ENCODE measurements at regions not wholly inside any gene's neighbourhood (a gene's known extent, or its start where the extent isn't known, plus 50 kb on each side); places are given as distances from the start of the nearest gene placed in this dataset.

DNA sequence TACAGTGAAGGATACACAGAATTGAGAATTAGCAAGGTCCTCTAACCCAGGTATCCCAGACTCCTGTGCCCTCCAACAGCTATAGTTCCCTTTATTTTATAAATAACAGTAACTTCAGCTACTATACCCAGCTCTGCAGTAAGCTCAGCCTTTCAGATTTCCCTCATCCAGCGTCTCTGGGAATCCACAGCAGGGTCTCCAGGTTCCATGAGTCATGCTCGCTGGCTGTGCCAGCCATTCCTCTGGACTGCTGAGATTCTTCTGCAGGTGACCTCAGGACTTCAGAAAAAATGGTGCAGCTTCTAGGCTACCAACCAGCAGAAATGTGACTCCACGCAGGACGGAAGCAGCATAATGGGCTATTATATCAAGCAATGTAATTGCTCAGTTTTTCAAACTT lies 419.3 kb downstream of the ZNF516 start:
- TF ChIP-seq, protein P1, sequence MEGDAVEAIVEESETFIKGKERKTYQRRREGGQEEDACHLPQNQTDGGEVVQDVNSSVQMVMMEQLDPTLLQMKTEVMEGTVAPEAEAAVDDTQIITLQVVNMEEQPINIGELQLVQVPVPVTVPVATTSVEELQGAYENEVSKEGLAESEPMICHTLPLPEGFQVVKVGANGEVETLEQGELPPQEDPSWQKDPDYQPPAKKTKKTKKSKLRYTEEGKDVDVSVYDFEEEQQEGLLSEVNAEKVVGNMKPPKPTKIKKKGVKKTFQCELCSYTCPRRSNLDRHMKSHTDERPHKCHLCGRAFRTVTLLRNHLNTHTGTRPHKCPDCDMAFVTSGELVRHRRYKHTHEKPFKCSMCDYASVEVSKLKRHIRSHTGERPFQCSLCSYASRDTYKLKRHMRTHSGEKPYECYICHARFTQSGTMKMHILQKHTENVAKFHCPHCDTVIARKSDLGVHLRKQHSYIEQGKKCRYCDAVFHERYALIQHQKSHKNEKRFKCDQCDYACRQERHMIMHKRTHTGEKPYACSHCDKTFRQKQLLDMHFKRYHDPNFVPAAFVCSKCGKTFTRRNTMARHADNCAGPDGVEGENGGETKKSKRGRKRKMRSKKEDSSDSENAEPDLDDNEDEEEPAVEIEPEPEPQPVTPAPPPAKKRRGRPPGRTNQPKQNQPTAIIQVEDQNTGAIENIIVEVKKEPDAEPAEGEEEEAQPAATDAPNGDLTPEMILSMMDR (IDR thresholded peaks at IDR 0.05), result no peak
- TF ChIP-seq EZH2 (IDR thresholded peaks at IDR 0.05), result no peak
